Spleen (tissue), 11 donors: ENCODE measurements at regions not wholly inside any gene's neighbourhood (a gene's known extent, or its start where the extent isn't known, plus 50 kb on each side); places are given as distances from the start of the nearest gene placed in this dataset.

ENCODE experiments used
- DNase-seq: peaks from one replicate; pipeline ENCODE4 v3.0.0-alpha.2; 2020
- H3K27ac ChIP-seq, 8 donors: fragments of 200-600 bp; sonication (generic) in 7 of 8; 1 replicate in 4 of 8; 2 replicates in 4 of 8; pipeline versions ENCODE4 v1.5.0 to v1.8.0; 2016 to 2021; ENCODE audit warnings: inconsistent platforms in 4 of 8, mild to moderate bottlenecking in 4 of 8, moderate library complexity in 1 of 8
- H3K27me3 ChIP-seq, 7 donors: fragments of 200-600 bp; sonication (generic) in 6 of 7; replicated peaks in 1 of 7; 1 replicate in 4 of 7; 2 replicates in 3 of 7; pipeline versions ENCODE4 v1.5.0 to v1.8.0; 2016 to 2021; ENCODE audit warnings: inconsistent platforms in 3 of 7, mild to moderate bottlenecking in 1 of 7
- H3K36me3 ChIP-seq, 6 donors: fragments of 200-600 bp; sonication (generic) in 5 of 6; 1 replicate in 4 of 6; 2 replicates in 2 of 6; pipeline versions ENCODE4 v1.5.0 to v1.8.0; 2016 to 2021; ENCODE audit warnings: inconsistent platforms in 2 of 6
- H3K4me1 ChIP-seq, 6 donors: fragments of 200-600 bp; sonication (generic) in 5 of 6; 1 replicate in 3 of 6; 2 replicates in 3 of 6; pipeline versions ENCODE4 v1.5.0 to v1.8.0; 2016 to 2021; ENCODE audit warnings: inconsistent platforms in 3 of 6
- H3K4me3 ChIP-seq, 8 donors: fragments of 200-600 bp; sonication (generic) in 7 of 8; 1 replicate in 4 of 8; 2 replicates in 4 of 8; pipeline versions ENCODE4 v1.5.0 to v1.8.0; 2016 to 2021; ENCODE audit warnings: inconsistent platforms in 4 of 8, mild to moderate bottlenecking in 4 of 8, moderate library complexity in 2 of 8
- H3K9me3 ChIP-seq, 8 donors: fragments of 200-600 bp; sonication (generic) in 7 of 8; 1 replicate in 4 of 8; 2 replicates in 4 of 8; pipeline versions ENCODE4 v1.5.0 to v1.8.0; 2016 to 2021; ENCODE audit warnings: inconsistent platforms in 4 of 8
- CTCF ChIP-seq, 11 experiments: fragments of 200-600 bp in 7 of 11; fragments of 450-650 bp in 4 of 11; sonication (generic) in 4 of 11; IDR thresholded peaks in 8 of 11; conservative IDR thresholded peaks in 3 of 11; 1 replicate in 7 of 11; 2 replicates in 4 of 11; pipeline versions ENCODE4 v1.4.0 to v1.8.0; 2016 to 2021; ENCODE audit warnings: antibody characterized with exemption in 11 of 11, inconsistent platforms in 4 of 11, mild to moderate bottlenecking in 1 of 11
- POLR2A ChIP-seq, 3 donors: fragments of 450-650 bp; IDR thresholded peaks; one replicate each; pipeline ENCODE4 v1.5.1; 2017; ENCODE audit warnings: antibody characterized with exemption in 3 of 3, mild to moderate bottlenecking in 1 of 3
- POLR2AphosphoS5 ChIP-seq, 3 donors: sonication (generic); formaldehyde crosslinking; IDR thresholded peaks; one replicate each; pipeline ENCODE4 v1.5.1; 2017; ENCODE audit warnings: antibody characterized with exemption in 3 of 3
- WGBS, 5 donors: extraction: QIAGEN DNeasy Blood & Tissue Kit in 3 of 5; methylation state at CpG; one replicate each; pipeline versions ENCODE4 v1.1.5 to v1.1.7; 2013 to 2018; 5-methylcytosine and 5-hydroxymethylcytosine counted together
- intact Hi-C: fragments of 100-400 bp; cut with DNase I; formaldehyde crosslinking; loops from one replicate; pipeline ENCODE4 v1.15.0; 2023; ENCODE audit warnings: low total_unique reads
- donor health status: healthy with polysubstance abuse.
- donor health status: DM: no; HTN: no; CAD: no; lungs with moderate emphysema.
- donor health status: DM: no; HTN: no; CAD: no.
- donor health status: Bipolar disorder and iron deficiency.
- donor health status: healthy.
- donor health status: DM: no; HTN: no; CAD: no.
- donor health status: DM: yes; HTN: yes; CAD: no.

- no peaks in the 10 kb centered on the region for H3K27me3 ChIP-seq
- no peak overlapping the region for H3K4me3 ChIP-seq
- 48 to 98% (median 94%) methylated on average over 1 of the region's 1 CpG for WGBS, 5 donors
- no peaks in the 10 kb centered on the region for H3K36me3 ChIP-seq
- no peak for DNase-seq
- no peak overlapping the region for H3K27ac ChIP-seq
- no peaks in the 10 kb centered on the region for H3K9me3 ChIP-seq
- TF ChIP-seq CTCF (IDR thresholded peaks at IDR 0.05 in 8 of 11, conservative IDR thresholded peaks at IDR 0.05 in 3 of 11): no peak
- no peak for TF ChIP-seq POLR2A (IDR thresholded peaks at IDR 0.05)
- no peak for TF ChIP-seq POLR2AphosphoS5 (IDR thresholded peaks at IDR 0.05)
- H3K4me1 ChIP-seq: peaks cover 0 to 12% (median 0%) of the 10 kb centered on the region in 6 donors
- intact Hi-C loops: no loop called here
Observed at GRCh38 chr3:107265526-107265925, 111.7 kb upstream of the CCDC54 start.

GRCh38 chr3:107268469-107268868, 108.8 kb upstream of the CCDC54 start:
- intact Hi-C loops: no loop called here
- Histone ChIP-seq H3K27ac (no peak overlapping the region), H3K36me3 (no peaks in the 10 kb centered on the region), H3K27me3 (no peaks in the 10 kb centered on the region), H3K4me1 (peaks cover 0 to 10% (median 0%) of the 10 kb centered on the region in 6 donors), H3K9me3 (no peaks in the 10 kb centered on the region), H3K4me3 (no peak overlapping the region)
- no peak for TF ChIP-seq POLR2AphosphoS5 (IDR thresholded peaks at IDR 0.05)
- TF ChIP-seq CTCF (IDR thresholded peaks at IDR 0.05 in 8 of 11, conservative IDR thresholded peaks at IDR 0.05 in 3 of 11): no peak
- no peak for TF ChIP-seq POLR2A (IDR thresholded peaks at IDR 0.05)
- DNase-seq: no peak
- WGBS, 5 donors: 88 to 96% (median 92%) methylated on average over 4 of the region's 4 CpGs

GRCh38 chr3:107269136-107269535, 108.1 kb upstream of the CCDC54 start:
- no peak overlapping the region for H3K4me3 ChIP-seq
- TF ChIP-seq POLR2A (IDR thresholded peaks at IDR 0.05): no peak
- TF ChIP-seq POLR2AphosphoS5 (IDR thresholded peaks at IDR 0.05): no peak
- TF ChIP-seq CTCF (IDR thresholded peaks at IDR 0.05 in 8 of 11, conservative IDR thresholded peaks at IDR 0.05 in 3 of 11): no peak
- intact Hi-C loops: no loop called here
- H3K36me3 ChIP-seq: no peaks in the 10 kb centered on the region
- WGBS, 5 donors: 65 to 69% (median 67%) methylated on average over 7 of the region's 7 CpGs
- DNase-seq: no peak
- H3K27me3 ChIP-seq: no peaks in the 10 kb centered on the region
- H3K27ac ChIP-seq: no peak overlapping the region
- H3K9me3 ChIP-seq: no peaks in the 10 kb centered on the region
- H3K4me1 ChIP-seq: peaks cover 0 to 7% (median 0%) of the 10 kb centered on the region in 6 donors

- Histone ChIP-seq H3K36me3 (no peaks in the 10 kb centered on the region), H3K27me3 (no peaks in the 10 kb centered on the region), H3K4me1 (peaks cover 0 to 7% (median 0%) of the 10 kb centered on the region in 6 donors), H3K27ac (no peak overlapping the region), H3K4me3 (no peak overlapping the region), H3K9me3 (no peaks in the 10 kb centered on the region)
- intact Hi-C loops: loop anchor here (5.0 kb wide), 1 partner anchor 145 kb away; no protein-coding TSS in a partner anchor
- no peak for DNase-seq
- TF ChIP-seq POLR2A (IDR thresholded peaks at IDR 0.05): no peak
- TF ChIP-seq CTCF (IDR thresholded peaks at IDR 0.05 in 8 of 11, conservative IDR thresholded peaks at IDR 0.05 in 3 of 11): peak; percentile 37 to 64 (median 61)
- WGBS, 5 donors: 11 to 17% (median 16%) methylated on average over 3 of the region's 3 CpGs
Observed at GRCh38 chr3:107271787-107272387, 105.4 kb upstream of the CCDC54 start.
